Activated naive CD8-positive, alpha-beta T cell treated with anti-CD3 and anti-CD28 coated beads, Interleukin-2, amount 10 ng/mL, durations not matched to agents 7 days and 5 days (primary cell): ENCODE measurements at regions not wholly inside any gene's neighbourhood (a gene's known extent, or its start where the extent isn't known, plus 50 kb on each side); places are given as distances from the start of the nearest gene placed in this dataset.

Source experiments
- ATAC-seq: fragments of 150-1000 bp; cut with Tn5 transposase; one replicate; pipeline ENCODE4 v1.10.0; 2021; ENCODE audit warnings: low read depth, moderate library complexity
- POLR2A ChIA-PET: fragments of 350-600 bp; sonication (Branson Sonifier 250); formaldehyde crosslinking; loops from one replicate; lab custom pipeline; 2021; ENCODE audit warnings: antibody characterized with exemption; lab: Charles Lee
- DNase-seq: peaks from one replicate; pipeline ENCODE4 v3.0.0; 2021
- H3K27ac Mint-ChIP-seq: one replicate; pipeline ENCODE4 v1.8.0; 2022; ENCODE audit warnings: mild to moderate bottlenecking, mixed read lengths
- H3K27me3 Mint-ChIP-seq: one replicate; pipeline ENCODE4 v1.8.0; 2022; ENCODE audit warnings: mild to moderate bottlenecking, moderate library complexity, mixed read lengths
- H3K36me3 Mint-ChIP-seq: one replicate; pipeline ENCODE4 v1.8.0; 2021; ENCODE audit warnings: mild to moderate bottlenecking, mixed read lengths
- H3K4me1 Mint-ChIP-seq: one replicate; pipeline ENCODE4 v1.8.0; 2021; ENCODE audit warnings: mixed read lengths
- H3K4me3 Mint-ChIP-seq: one replicate; pipeline ENCODE4 v1.8.0; 2022; ENCODE audit warnings: mild to moderate bottlenecking, moderate library complexity, mixed read lengths
- H3K9me3 Mint-ChIP-seq: one replicate; pipeline ENCODE4 v1.8.0; 2021; ENCODE audit warnings: mixed read lengths

DNA sequence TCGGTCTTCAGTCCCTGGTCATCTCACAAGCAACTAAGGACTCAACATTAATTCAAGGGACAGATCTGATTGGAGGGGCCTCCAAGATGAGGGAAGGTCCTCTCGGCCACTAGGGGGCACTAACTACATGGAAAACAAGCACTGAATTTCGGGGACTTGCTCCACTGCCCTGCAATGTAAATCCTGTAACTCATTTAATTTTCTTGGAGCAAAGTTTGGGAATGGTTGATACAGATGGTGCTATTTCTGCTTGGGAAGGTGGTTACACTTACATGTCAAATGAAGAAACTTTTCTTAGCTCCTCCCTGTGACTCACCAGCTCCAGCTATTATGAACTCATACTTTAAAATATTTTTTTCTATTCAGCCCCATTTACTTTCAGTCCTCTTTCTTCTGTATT, 97.4 kb upstream of the KCNJ15 start:
- peak; percentile 32 for DNase-seq
- H3K27ac Mint-ChIP-seq: no peak overlapping the region
- no peaks in the 10 kb centered on the region for H3K9me3 Mint-ChIP-seq
- POLR2A ChIA-PET: no interaction called here
- no peak for ATAC-seq
- no peaks in the 10 kb centered on the region for H3K36me3 Mint-ChIP-seq
- no peaks in the 10 kb centered on the region for H3K4me1 Mint-ChIP-seq
- H3K27me3 Mint-ChIP-seq: peaks cover 13% of the 10 kb centered on the region
- H3K4me3 Mint-ChIP-seq: no peak overlapping the region

DNA sequence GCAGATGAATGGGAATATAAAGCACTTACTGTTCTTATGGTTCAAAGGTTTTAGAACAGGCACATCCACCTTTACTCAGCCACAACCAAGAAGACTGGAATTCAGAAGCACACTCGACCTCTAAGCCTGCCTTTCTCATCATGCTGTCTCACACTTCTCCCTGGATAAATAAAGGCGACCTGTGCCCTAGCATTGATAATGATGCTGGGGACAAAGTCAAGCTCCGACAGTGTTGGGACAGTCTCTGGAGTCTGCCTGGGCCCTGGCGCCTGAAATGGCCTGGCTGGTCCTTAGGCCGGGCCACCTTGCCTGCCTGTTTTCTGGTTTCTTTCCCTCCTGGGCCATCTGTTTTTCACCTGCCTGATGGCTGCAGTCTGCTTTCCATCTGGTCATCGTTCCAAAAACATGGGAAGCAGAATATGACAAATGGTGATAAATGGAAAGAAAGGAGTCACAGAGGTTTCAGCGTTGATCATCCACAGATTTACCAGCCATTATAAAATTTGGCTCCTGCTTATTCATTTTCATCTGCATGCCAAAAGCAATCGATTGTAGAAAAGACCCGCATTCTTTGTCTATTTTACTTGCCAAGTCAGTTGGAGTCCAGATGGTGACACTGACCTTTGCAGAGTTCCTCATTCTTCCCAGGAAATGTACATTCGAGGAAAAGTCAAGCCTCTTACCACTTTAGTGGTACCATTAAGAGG, 91.2 kb upstream of the KCNJ15 start:
- no peak for DNase-seq
- no peak overlapping the region for H3K27ac Mint-ChIP-seq
- H3K9me3 Mint-ChIP-seq: no peaks in the 10 kb centered on the region
- peaks cover 3% of the 10 kb centered on the region for H3K27me3 Mint-ChIP-seq
- H3K4me3 Mint-ChIP-seq: no peak overlapping the region
- POLR2A ChIA-PET: no interaction called here
- H3K36me3 Mint-ChIP-seq: no peaks in the 10 kb centered on the region
- no peaks in the 10 kb centered on the region for H3K4me1 Mint-ChIP-seq
- ATAC-seq: no peak

DNA sequence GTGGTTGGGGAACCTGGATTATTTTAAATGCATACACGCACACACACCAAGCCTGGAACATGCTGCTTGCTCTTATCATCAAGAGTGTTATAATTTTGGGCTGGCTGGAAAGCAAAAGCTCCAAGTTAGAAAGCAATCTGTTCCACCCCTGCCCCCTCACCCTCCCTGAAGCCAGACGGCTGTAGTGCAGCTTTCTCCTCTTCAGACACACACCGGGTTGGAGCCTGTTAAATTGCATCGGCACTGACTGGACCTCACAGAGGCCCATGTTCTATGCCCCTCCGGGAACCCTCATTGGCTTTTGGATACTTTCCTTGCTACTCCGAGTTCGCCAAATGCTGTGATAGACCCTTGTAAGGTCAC, 90.6 kb upstream of the KCNJ15 start:
- H3K4me1 Mint-ChIP-seq: no peaks in the 10 kb centered on the region
- POLR2A ChIA-PET: no interaction called here
- H3K27ac Mint-ChIP-seq: no peak overlapping the region
- peaks cover 3% of the 10 kb centered on the region for H3K27me3 Mint-ChIP-seq
- no peaks in the 10 kb centered on the region for H3K9me3 Mint-ChIP-seq
- ATAC-seq (no peak), DNase-seq (no peak)
- no peak overlapping the region for H3K4me3 Mint-ChIP-seq
- no peaks in the 10 kb centered on the region for H3K36me3 Mint-ChIP-seq

DNA sequence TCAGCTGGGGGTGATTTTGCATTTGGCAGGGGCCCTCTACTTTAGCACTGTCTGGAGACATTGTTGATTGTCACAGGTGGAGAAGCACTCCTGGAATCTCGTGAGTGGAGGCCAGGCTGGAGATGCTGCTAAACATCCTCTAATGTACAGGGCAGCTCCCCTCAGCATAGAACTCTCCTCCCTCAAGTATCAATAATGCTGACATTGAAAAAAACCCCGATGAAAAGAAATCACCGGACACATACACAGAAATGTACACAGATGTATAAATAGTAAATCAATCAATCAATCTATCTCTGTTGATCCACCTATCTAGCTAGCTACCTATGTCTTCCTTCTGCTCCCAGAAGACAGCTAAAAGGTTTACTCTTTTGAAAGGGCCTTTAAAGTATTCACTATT, 89.4 kb upstream of the KCNJ15 start:
- Mint-ChIP-seq H3K27ac (no peak overlapping the region), H3K4me3 (no peak overlapping the region), H3K36me3 (no peaks in the 10 kb centered on the region)

DNA sequence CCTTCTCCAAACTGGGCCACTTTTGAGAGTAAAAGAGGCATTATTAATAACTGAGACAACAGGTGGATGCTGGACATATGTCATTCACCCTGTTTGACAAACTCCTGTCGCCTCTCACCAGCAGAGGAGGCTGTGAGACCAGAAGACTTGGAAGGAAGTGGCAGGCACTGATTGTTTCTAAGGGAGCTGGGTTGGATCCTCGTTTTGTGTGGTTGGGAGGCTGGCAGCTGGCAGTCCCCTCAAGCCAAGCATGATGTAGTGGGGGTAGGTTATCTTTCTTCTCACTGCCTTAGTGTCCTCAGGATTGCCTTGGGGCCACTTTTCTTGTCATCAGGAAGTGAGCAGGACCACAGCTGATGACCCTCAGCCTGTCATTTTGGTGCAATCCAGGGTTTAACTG, 86.5 kb upstream of the KCNJ15 start:
- Mint-ChIP-seq H3K27ac (no peak overlapping the region), H3K27me3 (no peaks in the 10 kb centered on the region), H3K9me3 (no peaks in the 10 kb centered on the region), H3K4me3 (no peak overlapping the region), H3K36me3 (no peaks in the 10 kb centered on the region), H3K4me1 (no peaks in the 10 kb centered on the region)
- DNase-seq (no peak), ATAC-seq (no peak)
- POLR2A ChIA-PET: no interaction called here

More for the DNA sequence above, 89.4 kb upstream of the KCNJ15 start:
- Mint-ChIP-seq H3K9me3 (no peaks in the 10 kb centered on the region), H3K4me1 (no peaks in the 10 kb centered on the region), H3K27me3 (peaks cover 3% of the 10 kb centered on the region)
- POLR2A ChIA-PET: no interaction called here
- no peak for DNase-seq
- ATAC-seq: no peak

DNA sequence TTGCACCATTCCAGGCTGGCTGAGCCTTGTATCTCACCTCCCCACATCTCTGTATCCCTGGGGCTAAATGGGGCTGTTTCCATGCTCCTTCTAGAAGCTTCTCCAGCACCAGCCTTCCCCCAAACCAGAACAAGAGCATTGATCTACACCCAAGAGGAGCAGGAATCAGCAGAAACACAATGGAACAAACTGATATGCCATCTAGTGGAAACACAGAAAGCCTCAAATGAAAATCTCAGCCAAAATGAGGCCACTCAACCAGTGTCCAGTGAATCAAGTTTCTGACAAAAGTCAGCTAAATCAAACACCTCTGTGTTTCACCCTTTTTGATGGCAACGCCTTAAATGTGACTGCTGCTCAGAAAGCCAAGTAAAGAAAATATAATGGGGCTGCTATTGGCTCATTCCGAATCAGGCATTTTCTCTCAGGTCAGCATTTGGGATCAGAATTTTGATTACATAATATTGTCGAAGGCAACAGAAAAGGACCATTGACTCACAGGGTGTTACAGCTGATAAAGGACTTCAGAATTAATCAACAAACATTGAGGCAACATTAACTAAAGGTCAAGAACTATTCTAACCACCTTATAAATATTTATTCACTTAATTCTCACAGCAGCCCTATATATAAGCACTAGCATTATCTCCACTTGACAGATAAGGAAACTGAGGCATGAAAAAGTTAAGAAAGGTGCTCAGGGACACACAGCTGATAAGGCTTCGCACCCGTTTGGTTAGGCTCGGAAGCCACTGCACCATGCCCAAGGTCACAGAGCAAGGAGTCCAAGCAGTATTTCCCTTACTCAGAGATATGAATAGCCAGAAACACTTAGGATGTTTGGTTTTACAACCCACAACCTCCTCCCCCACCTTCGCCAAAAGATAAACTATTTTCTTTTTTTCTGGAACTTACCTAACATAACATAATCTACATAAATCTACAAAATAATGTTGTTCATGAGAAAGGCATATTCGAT, 85.8 kb upstream of the KCNJ15 start:
- no peak for ATAC-seq
- Mint-ChIP-seq H3K4me3 (no peak overlapping the region), H3K36me3 (no peaks in the 10 kb centered on the region), H3K27ac (no peak overlapping the region), H3K4me1 (no peaks in the 10 kb centered on the region), H3K9me3 (no peaks in the 10 kb centered on the region), H3K27me3 (no peaks in the 10 kb centered on the region)
- DNase-seq: no peak
- POLR2A ChIA-PET: no interaction called here

DNA sequence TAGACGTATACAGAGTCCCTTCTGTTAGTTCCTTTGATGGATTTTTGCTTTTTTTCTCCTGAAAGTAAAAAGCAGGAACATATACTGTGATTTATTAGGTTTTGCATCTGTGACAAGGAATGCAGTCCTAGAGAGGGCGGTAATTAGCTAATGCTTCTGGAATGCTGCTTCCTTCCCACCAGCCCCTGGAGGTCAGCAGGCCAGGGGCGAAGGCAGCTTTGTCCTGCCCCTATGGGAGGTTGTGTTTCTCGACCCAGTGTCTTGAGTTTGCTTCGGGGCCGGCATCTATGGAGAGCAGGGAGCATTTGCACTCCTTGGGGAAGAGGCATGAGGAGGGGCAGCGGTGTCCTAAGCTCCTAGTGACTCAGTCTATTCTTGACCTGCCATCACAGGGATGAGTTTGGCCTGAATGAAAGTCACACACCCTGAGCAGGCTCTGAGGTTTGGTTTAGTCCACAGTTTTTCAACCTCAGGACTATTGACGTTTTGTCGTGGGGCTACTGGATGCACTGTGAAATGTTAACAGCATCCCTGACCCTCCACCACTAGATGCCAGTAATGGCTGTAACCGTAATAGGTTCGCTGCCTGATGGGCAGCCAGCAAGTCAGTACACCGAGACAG, 85.0 kb upstream of the KCNJ15 start:
- ATAC-seq: no peak
- no peak overlapping the region for H3K27ac Mint-ChIP-seq
- no peak for DNase-seq
- no peak overlapping the region for H3K4me3 Mint-ChIP-seq
- H3K9me3 Mint-ChIP-seq: no peaks in the 10 kb centered on the region
- POLR2A ChIA-PET: no interaction called here
- no peaks in the 10 kb centered on the region for H3K27me3 Mint-ChIP-seq
- H3K4me1 Mint-ChIP-seq: no peaks in the 10 kb centered on the region
- H3K36me3 Mint-ChIP-seq: no peaks in the 10 kb centered on the region

DNA sequence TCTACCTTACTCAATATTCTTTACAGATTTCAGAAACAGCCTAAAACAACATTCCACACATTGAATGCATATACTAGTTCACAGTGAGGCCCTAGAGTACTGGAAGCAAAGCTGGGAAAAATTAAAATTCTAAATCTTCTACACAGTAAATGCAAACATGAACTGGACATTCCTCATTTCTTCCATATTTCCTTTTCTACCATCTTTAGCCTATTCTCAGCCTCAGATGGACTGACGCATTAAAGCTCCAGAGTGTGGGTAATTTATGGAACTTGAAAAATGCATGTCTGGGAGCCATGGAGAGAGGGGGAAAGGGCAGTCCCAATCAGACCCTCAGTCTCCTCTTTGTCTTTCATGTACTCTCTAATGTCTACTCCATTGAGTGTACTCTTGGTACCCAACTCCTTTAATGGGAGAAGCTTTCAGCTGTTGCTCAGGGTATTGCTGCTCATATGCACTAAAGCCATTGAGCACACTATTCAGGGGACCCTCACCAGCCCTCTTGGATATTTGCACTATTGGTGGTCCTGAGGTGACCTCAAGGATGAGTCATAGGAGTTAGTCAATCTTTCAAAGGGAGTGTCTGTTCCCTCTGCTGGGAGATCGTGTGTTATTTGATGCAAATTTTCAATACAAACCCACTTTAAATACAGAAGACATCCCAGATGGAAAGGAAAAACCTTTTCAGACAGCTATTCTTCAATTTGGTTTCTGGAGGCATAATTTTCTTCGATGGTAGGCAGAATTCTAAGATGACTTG, 83.3 kb upstream of the KCNJ15 start:
- no peaks in the 10 kb centered on the region for H3K9me3 Mint-ChIP-seq
- ATAC-seq (no peak), DNase-seq (no peak)
- H3K27ac Mint-ChIP-seq: no peak overlapping the region
- H3K27me3 Mint-ChIP-seq: peaks cover 3% of the 10 kb centered on the region
- H3K36me3 Mint-ChIP-seq: no peaks in the 10 kb centered on the region
- no peak overlapping the region for H3K4me3 Mint-ChIP-seq
- H3K4me1 Mint-ChIP-seq: no peaks in the 10 kb centered on the region
- POLR2A ChIA-PET: interaction anchor here (0.6 kb wide), 1 partner anchor 11 kb away, joined by 3 read pairs; no protein-coding TSS in a partner anchor

DNA sequence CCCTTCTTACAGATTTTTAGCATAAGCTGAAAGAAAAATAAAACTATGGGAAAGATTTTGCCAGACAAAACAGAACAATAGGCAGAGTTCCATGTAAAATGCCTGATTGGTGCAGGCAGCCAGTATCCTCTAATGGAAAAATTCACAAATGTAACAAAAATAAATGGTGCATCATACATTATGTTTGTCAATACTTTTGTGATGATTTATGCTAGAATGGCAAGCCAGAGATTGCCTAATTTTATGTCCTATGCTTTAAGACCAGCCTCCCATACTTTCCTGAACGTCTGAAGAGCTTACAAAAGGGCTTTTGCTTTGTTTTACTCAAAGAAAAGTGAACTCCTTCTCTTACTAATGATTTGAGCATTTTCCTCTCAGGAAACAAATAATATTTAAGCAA, 81.5 kb upstream of the KCNJ15 start:
- no peaks in the 10 kb centered on the region for H3K9me3 Mint-ChIP-seq
- no peak overlapping the region for H3K27ac Mint-ChIP-seq
- ATAC-seq: no peak
- no peak overlapping the region for H3K4me3 Mint-ChIP-seq
- H3K4me1 Mint-ChIP-seq: no peaks in the 10 kb centered on the region
- no peaks in the 10 kb centered on the region for H3K36me3 Mint-ChIP-seq
- POLR2A ChIA-PET: no interaction called here
- peaks cover 3% of the 10 kb centered on the region for H3K27me3 Mint-ChIP-seq
- no peak for DNase-seq

DNA sequence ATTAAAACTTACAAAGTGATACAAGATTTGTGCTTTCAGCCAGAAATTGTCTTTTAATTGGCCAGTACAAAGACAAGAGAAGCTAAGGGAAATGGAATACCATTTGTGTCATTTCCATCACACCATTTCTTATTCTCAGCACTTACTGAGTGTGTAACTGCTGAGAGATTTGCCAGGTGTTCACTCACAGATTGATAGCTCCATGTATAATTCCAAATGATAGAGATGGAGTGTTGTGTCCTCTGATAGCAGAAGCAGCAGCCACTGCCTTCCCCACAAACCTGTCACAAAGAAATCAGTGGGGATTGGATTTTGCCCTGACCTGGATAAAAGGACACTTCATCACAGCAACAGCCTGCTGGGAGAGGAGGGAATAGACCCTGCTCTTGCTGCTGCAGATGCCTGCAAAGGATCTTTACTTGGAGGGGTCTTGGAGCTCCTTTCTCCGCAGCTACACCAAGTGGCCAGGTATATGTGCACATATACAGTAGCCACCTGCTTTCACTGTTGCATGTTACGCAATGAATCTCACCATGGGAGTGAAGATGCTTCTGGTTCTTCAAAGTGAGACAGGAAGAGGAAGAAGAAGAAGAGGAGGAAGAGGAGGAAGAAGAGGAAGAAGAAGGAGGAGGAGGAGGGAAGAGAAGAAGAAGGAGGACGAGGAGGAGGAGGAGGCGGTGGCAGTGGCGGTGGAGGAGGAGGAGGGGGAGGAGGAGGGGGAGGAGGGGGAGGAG, 78.7 kb upstream of the KCNJ15 start:
- peaks cover 7% of the 10 kb centered on the region for H3K27me3 Mint-ChIP-seq
- no peaks in the 10 kb centered on the region for H3K36me3 Mint-ChIP-seq
- ATAC-seq (no peak), DNase-seq (no peak)
- H3K4me1 Mint-ChIP-seq: no peaks in the 10 kb centered on the region
- H3K4me3 Mint-ChIP-seq: no peak overlapping the region
- H3K27ac Mint-ChIP-seq: no peak overlapping the region
- POLR2A ChIA-PET: no interaction called here
- H3K9me3 Mint-ChIP-seq: no peaks in the 10 kb centered on the region

DNA sequence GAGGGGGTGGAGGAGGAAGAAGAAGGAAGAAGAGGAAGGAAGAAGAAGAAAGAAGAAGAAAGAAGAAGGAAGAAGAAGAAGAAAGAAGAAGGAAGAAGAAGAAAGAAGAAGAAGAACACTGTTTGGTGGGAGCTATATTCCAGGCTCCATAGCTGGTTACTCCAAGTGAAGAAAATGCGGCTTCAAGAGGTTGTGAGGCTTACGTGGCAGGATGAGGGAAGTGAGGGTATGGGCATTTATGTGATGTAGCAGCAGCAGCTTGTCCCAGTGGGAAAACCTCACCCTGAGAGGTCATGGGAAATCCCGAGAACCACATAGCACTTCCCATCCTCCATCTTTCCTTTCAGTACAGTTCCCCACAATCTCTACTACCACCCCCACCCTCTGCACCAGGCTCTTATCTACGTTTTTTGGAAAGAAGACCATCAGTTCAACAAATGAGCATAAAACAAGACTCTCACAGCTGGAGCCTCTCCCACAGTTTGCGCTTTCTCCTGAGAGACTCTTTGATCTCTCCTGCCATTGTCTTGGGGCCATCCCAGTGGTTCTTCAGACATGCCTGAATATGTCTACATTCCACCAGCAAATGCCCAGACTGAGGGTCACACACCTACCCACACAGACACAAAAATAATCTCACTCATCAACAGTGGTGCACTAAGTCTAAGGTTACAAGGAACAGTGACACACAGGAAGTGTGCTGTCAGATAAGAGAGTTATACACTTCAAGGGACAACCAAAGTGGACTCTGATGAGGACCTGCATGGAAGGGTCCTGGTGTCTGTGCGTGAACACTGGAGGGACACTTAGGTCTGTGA, 77.9 kb upstream of the KCNJ15 start:
- no peak overlapping the region for H3K4me3 Mint-ChIP-seq
- no peak for DNase-seq
- no peak for ATAC-seq
- no peaks in the 10 kb centered on the region for H3K4me1 Mint-ChIP-seq
- H3K27me3 Mint-ChIP-seq: peaks cover 7% of the 10 kb centered on the region
- H3K36me3 Mint-ChIP-seq: no peaks in the 10 kb centered on the region
- no peak overlapping the region for H3K27ac Mint-ChIP-seq
- POLR2A ChIA-PET: no interaction called here
- no peaks in the 10 kb centered on the region for H3K9me3 Mint-ChIP-seq

DNA sequence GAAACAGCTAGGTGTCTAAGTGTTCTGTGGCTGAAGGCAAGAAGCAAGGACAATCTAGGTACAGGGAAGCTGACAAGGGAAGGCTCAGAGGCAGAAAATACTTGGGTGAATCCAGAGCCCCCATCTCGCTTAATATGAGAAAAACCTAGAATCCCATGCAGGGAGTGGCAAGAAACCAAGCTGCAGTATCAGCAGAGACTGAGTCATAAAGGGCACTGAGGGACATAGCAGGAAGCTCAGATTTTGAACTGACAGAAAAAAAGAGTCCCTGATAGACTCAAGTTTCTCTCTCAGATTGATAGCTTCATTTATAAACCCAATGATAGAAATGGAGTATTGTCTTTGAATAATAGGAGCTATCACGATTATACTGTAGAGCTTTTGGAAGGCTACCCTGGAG, 77.3 kb upstream of the KCNJ15 start:
- no peaks in the 10 kb centered on the region for H3K36me3 Mint-ChIP-seq
- no peak for ATAC-seq
- no peaks in the 10 kb centered on the region for H3K4me1 Mint-ChIP-seq
- H3K4me3 Mint-ChIP-seq: no peak overlapping the region
- no peaks in the 10 kb centered on the region for H3K9me3 Mint-ChIP-seq
- POLR2A ChIA-PET: no interaction called here
- peaks cover 7% of the 10 kb centered on the region for H3K27me3 Mint-ChIP-seq
- H3K27ac Mint-ChIP-seq: no peak overlapping the region
- DNase-seq: no peak
